GM19099 (cell line): ENCODE measurements at regions not wholly inside any gene's neighbourhood (a gene's known extent, or its start where the extent isn't known, plus 50 kb on each side); places are given as distances from the start of the nearest gene placed in this dataset.

Experiments used
- POLR2A ChIP-seq: IDR thresholded peaks from 3 replicates; pipeline ENCODE4 v1.6.1; 2011; ENCODE audit warnings: low read depth; ENCODE audit not compliant: insufficient read length; ENCODE audit errors: extremely low read depth

DNA sequence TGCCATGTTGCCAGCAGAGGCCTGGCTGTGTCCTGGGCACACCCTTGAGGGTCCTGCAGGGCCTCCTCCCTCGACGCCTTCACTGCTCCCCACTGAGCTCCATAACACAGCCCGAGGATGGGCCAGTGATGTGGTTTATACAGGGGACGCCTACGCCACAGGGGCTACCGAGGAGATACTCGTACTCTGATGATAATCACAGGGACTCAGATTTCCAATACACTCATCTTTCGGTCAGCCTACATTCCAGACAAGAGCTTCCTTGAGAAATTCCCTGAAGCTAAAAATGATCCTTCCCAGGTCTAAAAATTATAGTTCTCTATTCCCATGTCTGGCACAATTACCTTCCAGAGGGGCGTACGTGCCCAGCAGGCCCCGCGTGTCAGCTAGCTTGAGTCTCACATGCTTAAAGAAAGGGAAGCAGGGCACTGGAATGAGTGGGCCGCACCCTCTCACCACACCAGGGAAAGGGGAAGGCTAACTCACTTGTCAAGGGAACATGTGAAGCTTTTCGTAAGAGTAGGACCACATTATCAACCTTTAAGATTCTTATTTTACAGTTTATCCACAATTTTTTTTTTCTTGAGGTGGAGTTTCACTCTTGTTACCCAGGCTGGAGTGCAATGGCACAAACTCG lies 159.5 kb upstream of the NDUFV2 start:
- TF ChIP-seq POLR2A, result no peak

DNA sequence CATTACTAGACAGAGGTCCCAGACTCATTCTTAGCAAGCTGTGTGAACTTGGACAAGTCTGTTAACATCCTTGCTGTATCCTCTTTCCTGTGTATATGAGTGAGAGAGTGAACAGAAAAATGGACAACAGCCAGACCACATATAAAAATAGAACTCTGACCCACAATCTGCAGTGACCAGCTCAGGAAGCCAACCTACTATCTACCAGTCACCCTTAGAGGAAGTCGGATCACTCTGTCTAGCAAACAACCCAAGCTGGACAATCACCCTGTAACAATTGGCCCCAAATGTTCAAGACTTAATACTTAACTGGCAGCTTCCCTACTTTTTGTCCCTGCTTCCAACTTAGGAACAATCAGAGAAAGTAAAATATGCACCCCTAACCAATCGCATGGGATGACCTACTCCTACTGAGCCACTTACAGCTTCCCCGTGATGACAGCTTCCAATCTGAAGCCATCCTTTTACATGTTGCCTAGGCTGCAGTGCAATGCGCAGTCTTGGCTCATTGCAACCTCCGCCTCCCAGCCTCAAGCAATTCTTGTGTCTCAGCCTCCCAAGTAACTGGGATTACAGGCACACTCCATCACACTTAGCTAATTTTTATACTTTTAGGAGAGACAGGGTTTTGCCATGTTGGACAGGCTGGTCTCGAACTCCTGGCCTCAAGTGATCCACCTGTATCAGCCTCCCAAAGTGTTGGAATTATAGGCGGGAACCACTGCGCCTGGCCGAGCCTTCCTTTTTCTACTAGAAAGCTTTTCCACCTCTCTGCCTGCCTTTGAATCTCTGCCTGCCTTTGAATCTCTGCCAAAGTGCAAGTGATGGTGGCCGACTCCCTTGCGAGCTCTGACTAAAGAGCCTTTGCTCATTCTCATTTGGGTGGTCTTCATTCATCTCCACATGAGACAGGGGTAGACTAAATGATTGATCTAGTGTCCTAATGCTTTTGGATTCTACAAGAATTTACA lies 158.3 kb upstream of the NDUFV2 start:
- TF ChIP-seq POLR2A, result no peak

DNA sequence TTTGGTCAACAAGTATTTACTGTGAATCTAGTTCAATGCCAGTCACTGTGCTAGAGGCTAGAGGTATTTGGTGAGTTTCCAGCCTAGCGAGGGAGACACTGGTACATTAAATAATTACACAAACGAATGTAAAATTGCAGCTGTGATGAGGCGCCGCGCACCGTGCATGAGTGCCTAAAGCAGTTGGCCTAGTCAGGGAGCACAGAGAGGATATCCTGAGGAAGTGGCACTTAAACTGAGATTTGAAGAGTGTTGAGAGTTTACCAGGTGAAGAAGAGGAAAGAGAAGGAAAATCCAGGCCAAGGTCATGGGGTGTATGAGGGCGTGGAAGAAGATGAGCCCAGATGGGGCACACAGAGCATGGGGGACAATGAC lies 157.6 kb upstream of the NDUFV2 start:
- no peak for TF ChIP-seq POLR2A

DNA sequence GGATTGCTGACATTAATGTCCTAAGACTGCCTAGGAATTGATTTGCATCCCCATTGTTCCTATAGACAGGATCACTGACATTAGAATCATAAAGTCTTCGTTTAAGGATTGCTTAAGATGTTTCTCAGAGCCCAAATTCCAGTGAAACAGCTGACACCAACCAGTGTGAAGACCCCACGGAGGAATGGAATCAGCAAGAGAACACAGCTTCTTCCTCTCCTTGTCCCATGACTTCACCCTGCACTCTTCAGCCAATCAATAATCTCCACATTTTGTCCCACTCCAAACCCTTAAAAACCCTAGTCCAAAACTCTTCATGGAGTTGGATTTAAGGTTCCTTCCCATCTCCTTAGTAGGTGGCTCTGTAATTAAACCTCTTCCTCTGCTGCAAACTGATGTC lies 157.0 kb upstream of the NDUFV2 start:
- TF ChIP-seq POLR2A, result no peak

DNA sequence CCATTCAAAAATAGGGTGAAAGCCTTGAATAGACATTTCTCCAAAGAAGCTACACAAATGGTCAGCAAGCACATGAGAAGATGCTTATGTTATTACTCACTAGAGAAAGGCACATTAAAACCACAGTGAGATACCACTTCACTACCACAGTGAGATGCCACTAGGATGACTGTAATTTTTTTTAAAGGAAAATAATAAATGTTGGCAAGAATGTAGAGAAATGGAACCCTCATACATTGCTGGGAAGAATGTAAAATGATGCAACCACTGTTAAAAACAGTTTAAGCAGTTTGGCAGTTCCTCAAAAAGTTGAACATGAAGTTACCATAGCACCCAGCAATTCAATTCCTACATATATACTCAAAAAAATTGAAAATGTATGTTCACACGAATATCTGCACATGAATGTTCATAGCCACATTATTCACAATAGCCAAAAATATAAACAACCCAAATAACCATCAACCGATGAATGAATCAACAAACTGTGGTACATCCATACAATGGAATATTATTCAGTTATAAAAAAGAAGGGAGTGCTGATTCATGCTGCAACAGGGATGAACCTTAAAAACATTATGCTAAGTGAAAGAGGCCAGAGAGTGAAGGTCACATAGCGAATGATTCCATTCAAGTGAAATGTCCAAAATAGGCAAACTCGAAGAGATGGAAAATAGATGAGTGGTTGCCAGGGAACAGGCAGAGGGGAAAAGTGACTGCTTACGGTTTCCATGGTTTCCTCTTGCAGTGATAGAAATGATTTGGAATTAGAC lies 156.2 kb upstream of the NDUFV2 start:
- no peak for TF ChIP-seq POLR2A

DNA sequence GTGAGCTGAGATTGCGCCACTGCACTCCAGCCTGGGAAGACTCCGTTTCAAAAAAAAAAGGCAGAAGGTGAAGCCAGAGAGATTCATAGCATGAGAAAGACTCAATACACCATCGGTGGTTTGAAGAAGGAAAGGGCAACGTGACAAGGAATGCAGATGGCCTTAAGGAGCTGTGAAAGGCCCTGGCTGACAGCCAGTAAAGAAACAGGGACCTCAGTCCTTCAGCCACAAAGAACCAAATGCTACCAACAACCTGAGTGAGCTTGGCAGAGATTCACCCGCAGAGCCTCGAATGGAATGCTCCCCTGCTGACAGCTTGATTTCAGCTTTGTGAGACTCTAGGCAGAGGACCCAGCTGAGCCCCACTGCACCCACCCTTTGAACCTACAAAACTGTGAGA lies 154.9 kb upstream of the NDUFV2 start:
- TF ChIP-seq POLR2A, result no peak

DNA sequence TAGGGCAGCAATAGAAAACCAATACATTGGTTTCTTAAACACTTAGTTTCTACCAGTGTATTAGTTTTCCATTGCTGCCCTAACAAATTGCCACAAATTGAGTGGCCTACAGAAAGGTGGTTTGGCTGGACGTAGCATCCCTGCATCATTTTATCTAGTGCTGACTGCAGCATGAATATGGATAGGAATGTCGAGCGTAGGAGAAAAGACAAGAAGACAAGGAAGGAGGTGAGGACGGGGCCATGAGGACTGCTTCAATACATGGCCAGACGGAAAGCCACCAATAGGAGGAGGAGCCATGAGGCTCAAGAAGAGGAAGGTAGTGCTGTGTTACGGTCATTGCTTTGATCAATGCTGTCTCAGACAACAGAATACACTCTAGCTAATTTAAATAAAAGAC lies 154.5 kb upstream of the NDUFV2 start:
- TF ChIP-seq POLR2A, result no peak

DNA sequence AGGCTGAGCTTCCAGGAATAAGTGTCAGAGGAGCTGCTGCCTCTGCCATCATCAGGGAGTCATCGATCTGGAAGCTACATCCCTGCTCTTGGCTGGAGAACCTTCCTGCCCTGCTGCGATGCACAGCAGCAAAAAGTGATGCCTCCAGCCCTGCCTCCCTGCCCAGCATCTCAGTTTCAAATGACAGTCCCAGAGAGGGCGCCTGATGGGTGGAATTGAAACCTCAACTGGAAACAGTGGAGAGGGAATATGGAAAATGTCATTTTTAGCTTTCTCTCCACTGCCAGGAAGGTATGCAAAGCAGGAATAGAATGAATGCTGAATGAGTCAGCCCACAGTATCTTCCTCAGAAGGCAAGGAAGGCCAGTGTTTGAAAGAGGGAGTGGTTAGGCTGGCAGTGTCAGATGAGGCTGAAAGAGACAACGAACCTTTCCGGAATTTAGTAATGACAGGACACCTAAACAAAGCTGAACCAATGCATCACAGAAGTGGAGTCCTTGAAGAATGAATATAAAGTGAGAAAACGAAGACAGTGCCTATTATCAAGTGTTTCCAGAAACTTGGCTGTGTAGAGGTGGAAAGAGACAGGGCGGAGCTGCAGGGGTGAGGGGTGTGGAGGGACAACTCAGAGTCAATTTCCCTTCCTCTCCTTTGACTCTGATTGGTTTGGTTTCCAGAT lies 153.9 kb upstream of the NDUFV2 start:
- no peak for TF ChIP-seq POLR2A

DNA sequence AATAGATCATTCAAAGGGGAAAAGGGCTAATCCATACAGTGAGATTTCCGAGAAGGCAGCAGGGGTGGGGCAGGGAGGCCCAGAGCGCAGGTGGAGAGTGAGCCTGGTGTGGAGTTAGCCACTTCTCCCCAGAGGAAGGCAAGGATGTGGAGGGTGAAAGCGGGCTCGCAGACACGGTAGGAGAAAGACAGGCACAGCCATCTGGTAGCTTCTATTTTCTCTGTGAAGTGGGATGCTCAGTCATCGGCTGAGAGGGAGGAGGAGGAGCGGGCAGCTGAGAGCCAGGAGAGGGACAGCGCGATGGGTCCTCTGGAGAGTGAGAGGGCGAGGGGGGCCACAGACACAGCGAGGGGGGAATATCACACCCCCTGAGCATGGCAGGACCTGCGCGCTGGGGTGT lies 153.3 kb upstream of the NDUFV2 start:
- TF ChIP-seq POLR2A, result no peak

DNA sequence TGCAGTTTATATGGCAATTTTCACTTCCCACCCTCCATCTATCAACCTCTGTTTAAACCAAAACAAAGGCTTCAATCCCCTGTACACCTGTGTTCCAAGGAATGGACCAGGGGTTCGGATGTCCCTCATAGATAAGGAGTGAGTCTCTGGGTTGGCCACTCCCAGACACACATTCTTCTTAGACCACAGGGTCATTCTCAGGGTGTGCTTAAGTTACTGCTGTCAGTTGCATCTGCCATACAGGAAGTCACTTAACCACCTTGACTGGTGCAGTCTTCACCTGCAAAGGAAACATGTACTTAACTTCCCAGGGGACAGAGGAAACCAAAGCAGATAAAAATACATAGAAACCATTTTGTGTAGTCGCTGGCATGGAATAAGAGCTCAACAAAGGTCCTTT lies 151.0 kb upstream of the NDUFV2 start:
- no peak for TF ChIP-seq POLR2A

DNA sequence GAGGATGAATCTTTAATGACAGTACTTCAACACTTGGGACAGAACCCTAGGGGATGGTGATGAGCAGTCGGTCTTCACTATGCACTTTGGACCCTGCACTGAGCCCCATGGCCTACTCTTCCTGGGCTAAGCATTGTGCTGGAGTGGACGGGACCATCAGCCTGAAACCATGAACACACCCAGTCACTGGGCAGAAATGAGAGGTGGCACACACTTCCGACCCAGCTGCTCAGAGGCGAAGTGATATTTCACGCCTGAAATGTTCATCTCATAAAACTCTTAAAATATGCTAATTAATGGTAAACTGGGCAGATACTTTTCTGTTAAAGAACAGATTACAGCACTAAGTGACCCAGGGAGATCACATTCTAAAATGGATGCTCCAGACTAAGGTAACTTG lies 150.3 kb upstream of the NDUFV2 start:
- TF ChIP-seq POLR2A, result no peak

DNA sequence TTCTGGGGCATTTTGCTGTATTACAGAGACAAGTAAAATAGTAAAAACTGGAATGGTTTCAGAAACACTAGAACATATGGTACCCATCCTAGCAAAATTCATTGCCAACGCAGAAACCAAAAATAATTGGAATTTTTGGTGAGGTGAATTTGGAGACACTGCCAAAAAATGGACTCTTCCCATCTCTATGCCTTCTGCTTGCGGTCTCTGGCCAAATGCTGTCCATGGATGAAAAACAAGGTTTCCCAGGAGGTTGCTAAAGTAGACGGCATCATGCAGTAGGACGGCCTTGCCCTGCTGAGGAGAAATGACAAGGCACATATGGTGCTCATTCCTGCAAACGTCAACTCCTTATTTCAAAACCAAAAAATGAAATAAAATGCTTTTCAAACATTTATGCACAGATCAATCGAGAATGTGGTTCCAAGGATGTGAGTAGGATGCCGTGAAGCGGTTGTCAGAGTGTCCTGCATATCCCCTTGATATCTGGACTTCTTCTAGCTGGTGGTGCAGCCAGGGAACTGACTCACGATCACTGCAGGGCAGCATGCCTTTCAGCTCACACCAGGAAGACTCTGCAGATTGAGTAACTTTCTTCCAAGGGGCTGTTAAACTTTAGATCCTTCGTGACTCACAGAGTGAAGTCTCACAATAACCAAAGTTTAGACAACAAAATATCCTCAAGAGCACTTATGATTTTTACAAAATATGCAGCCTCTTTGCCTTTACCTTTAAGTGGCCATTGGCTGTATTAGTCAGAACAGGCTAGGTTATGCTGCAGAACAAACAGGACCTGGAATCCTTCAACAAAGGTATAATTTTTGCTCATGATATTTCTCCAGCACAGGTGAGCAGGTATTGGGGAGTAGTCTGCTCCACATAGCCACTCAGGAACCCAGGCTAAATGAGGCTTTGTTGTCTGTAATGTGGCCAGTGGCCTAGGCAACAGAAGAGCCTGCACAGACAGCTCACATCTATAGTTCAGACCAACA lies 149.4 kb upstream of the NDUFV2 start:
- TF ChIP-seq POLR2A, result no peak

DNA sequence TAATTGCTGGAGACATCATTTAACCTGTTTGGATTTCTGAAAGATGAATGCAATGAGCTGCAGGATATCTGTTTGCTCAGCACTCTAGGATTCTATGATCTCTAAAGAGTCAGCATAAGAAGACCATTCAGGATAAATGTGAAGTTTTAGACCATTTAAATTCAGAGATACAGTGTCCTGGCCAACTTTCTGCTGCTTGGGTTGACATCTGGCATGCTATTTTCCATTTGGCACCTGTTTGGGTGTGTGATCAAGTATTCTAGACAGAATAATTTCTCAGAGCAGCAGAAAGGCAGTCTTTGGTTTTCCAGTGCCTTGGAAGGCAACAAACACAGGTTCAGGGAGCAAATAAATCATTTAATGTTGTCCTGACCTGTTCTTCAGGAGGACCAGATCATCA lies 144.8 kb upstream of the NDUFV2 start:
- no peak for TF ChIP-seq POLR2A

DNA sequence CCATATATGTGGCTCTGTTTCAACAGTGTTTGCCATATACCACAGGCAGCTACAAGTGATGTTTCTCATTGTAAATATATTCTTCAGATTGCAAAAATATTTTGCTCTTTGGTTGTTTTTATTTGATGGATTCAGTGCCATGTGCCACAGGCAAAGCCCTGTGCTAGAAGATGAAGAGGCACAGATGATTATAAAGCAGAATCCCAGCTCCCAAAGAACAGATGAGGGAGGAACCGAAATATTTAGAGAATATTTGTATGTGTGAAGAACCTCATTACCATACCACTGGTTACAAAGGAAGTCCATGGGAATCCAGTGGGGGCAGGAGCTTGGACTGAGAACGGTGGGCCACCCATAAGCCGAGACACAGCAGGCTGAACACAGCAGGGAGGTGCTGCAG lies 143.8 kb upstream of the NDUFV2 start:
- no peak for TF ChIP-seq POLR2A
